ENCODE measurements at regions not wholly inside any gene's neighbourhood (a gene's known extent, or its start where the extent isn't known, plus 50 kb on each side); places are given as distances from the start of the nearest gene placed in this dataset.
"Not testable (repeated sequence)": the region's sequence is repeated elsewhere in the genome, so short reads cannot be mapped to it uniquely, and the experiment has no call there.

GRCh38 chr18:51257150-51257549 is 59.7 kb upstream of the MEX3C start:
- H3K4me3 ChIP-seq: no peak overlapping the region
- DNase-seq (ENCODE audit: low spot score in 2 of 2): no peak
- no peaks in the 10 kb centered on the region for H3K36me3 ChIP-seq
- no peak overlapping the region for H3K27ac ChIP-seq
- H3K27me3 ChIP-seq: no peaks in the 10 kb centered on the region
- WGBS, 2 donors: 87 to 91% methylated on average over 4 of the region's 4 CpGs
- H3K4me1 ChIP-seq: no peaks in the 10 kb centered on the region
- H3K9me3 ChIP-seq: no peaks in the 10 kb centered on the region
- TF ChIP-seq POLR2A (IDR thresholded peaks at IDR 0.05): no peak
- no peak for TF ChIP-seq EP300 (IDR thresholded peaks at IDR 0.05)
- TF ChIP-seq CTCF (IDR thresholded peaks at IDR 0.05): no peak

GRCh38 chr18:51260118-51260517 is 62.6 kb upstream of the MEX3C start:
- Histone ChIP-seq H3K4me3 (no peak overlapping the region), H3K27ac (no peak overlapping the region), H3K27me3 (no peaks in the 10 kb centered on the region), H3K9me3 (no peaks in the 10 kb centered on the region), H3K36me3 (no peaks in the 10 kb centered on the region), H3K4me1 (no peaks in the 10 kb centered on the region)
- TF ChIP-seq CTCF (IDR thresholded peaks at IDR 0.05) (no peak), POLR2A (IDR thresholded peaks at IDR 0.05) (no peak), EP300 (IDR thresholded peaks at IDR 0.05) (no peak)
- no peak for DNase-seq (ENCODE audit: low spot score in 2 of 2)
- 89 to 91% methylated on average over 2 of the region's 2 CpGs for WGBS, 2 donors

- DNase-seq (ENCODE audit: low spot score in 2 of 2); H3K4me3 ChIP-seq; H3K27me3 ChIP-seq; H3K27ac ChIP-seq; H3K4me1 ChIP-seq; H3K36me3 ChIP-seq; H3K9me3 ChIP-seq: not testable (repeated sequence)
- WGBS, 2 donors: 72 to 82% methylated on average over 4 of the region's 4 CpGs
Observed at GRCh38 chr18:51266077-51266476, 68.6 kb upstream of the MEX3C start.

GRCh38 chr18:51266773-51267172 is 69.3 kb upstream of the MEX3C start:
- Histone ChIP-seq H3K4me1 (no peaks in the 10 kb centered on the region), H3K4me3 (no peak overlapping the region), H3K27ac (no peak overlapping the region), H3K27me3 (no peaks in the 10 kb centered on the region), H3K9me3 (no peaks in the 10 kb centered on the region), H3K36me3 (no peaks in the 10 kb centered on the region)
- no peak for DNase-seq (ENCODE audit: low spot score in 2 of 2)
- no peak for TF ChIP-seq CTCF (IDR thresholded peaks at IDR 0.05)
- TF ChIP-seq EP300 (IDR thresholded peaks at IDR 0.05): no peak
- no peak for TF ChIP-seq POLR2A (IDR thresholded peaks at IDR 0.05)
- WGBS, 2 donors: 87 to 92% methylated on average over 4 of the region's 4 CpGs

- Histone ChIP-seq H3K4me1 (peaks cover 0 to 6% (median 0%) of the 10 kb centered on the region in 4 donors), H3K9me3 (no peaks in the 10 kb centered on the region), H3K36me3 (no peaks in the 10 kb centered on the region), H3K27me3 (no peaks in the 10 kb centered on the region), H3K4me3 (no peak overlapping the region), H3K27ac (no peak overlapping the region)
- no peak for DNase-seq (ENCODE audit: low spot score in 2 of 2)
- no peak for TF ChIP-seq POLR2A (IDR thresholded peaks at IDR 0.05)
- no peak for TF ChIP-seq EP300 (IDR thresholded peaks at IDR 0.05)
Observed at GRCh38 chr18:51273437-51273836, 76.0 kb upstream of the MEX3C start.

GRCh38 chr18:51275712-51276476 is 78.4 kb upstream of the MEX3C start:
- WGBS, 2 donors: 59 to 62% methylated on average over 6 of the region's 6 CpGs

More at GRCh38 chr18:51275712-51276476, 78.4 kb upstream of the MEX3C start:
- DNase-seq (ENCODE audit: low spot score in 2 of 2): peak in 1 of 2 donors; percentile 36
- no peaks in the 10 kb centered on the region for H3K27me3 ChIP-seq
- H3K4me3 ChIP-seq: no peak overlapping the region
- peaks cover 0 to 6% (median 0%) of the 10 kb centered on the region in 4 donors for H3K4me1 ChIP-seq
- no peaks in the 10 kb centered on the region for H3K36me3 ChIP-seq
- TF ChIP-seq POLR2A (IDR thresholded peaks at IDR 0.05): no peak
- TF ChIP-seq EP300 (IDR thresholded peaks at IDR 0.05): no peak
- no peak for TF ChIP-seq CTCF (IDR thresholded peaks at IDR 0.05)
- H3K27ac ChIP-seq: no peak overlapping the region
- no peaks in the 10 kb centered on the region for H3K9me3 ChIP-seq
